Smooth muscle cell (in vitro differentiated cells): ENCODE measurements at regions not wholly inside any gene's neighbourhood (a gene's known extent, or its start where the extent isn't known, plus 50 kb on each side); places are given as distances from the start of the nearest gene placed in this dataset.

Source experiments
- DNase-seq: peaks from one replicate; lab custom pipeline; 2025; ENCODE audit not compliant: unreplicated experiment; lab: John Stamatoyannopoulos, UW
- H2AFZ ChIP-seq: fragments of 200-600 bp; sonication (generic); 2 replicates; pipeline ENCODE4 v1.6.0; 2016; ENCODE audit warnings: antibody characterized with exemption, low read depth, mild to moderate bottlenecking
- H3F3A ChIP-seq: fragments of 200-600 bp; sonication (generic); 2 replicates; pipeline ENCODE4 v1.6.0; 2017; ENCODE audit warnings: antibody characterized with exemption, low read depth
- H3K27ac ChIP-seq: fragments of 200-600 bp; sonication (generic); 2 replicates; pipeline ENCODE4 v1.5.1; 2016; ENCODE audit warnings: low read depth, mild to moderate bottlenecking
- H3K27me3 ChIP-seq: fragments of 200-600 bp; sonication (generic); 2 replicates; pipeline ENCODE4 v1.6.1; 2016; ENCODE audit warnings: low read depth, mild to moderate bottlenecking
- H3K36me3 ChIP-seq: fragments of 200-600 bp; sonication (generic); 2 replicates; pipeline ENCODE4 v1.5.1; 2016; ENCODE audit warnings: low read depth
- H3K4me1 ChIP-seq: fragments of 200-600 bp; sonication (generic); 2 replicates; pipeline ENCODE4 v1.5.1; 2016; ENCODE audit warnings: low read depth
- H3K4me2 ChIP-seq: fragments of 200-600 bp; sonication (generic); 2 replicates; pipeline ENCODE4 v1.6.0; 2016; ENCODE audit warnings: mild to moderate bottlenecking
- H3K4me3 ChIP-seq: fragments of 200-600 bp; sonication (generic); 2 replicates; pipeline ENCODE4 v1.5.1; 2016; ENCODE audit warnings: mild to moderate bottlenecking
- H3K79me2 ChIP-seq: fragments of 200-600 bp; sonication (generic); 2 replicates; pipeline ENCODE4 v1.6.0; 2016; ENCODE audit warnings: low read depth, mild to moderate bottlenecking
- H3K9ac ChIP-seq: fragments of 200-600 bp; sonication (generic); 2 replicates; pipeline ENCODE4 v1.6.0; 2016; ENCODE audit warnings: low read depth
- H3K9me3 ChIP-seq: fragments of 200-600 bp; sonication (generic); replicated peaks from 2 replicates; pipeline ENCODE4 v1.5.1; 2016; ENCODE audit warnings: low read depth
- H4K20me1 ChIP-seq: fragments of 200-600 bp; sonication (generic); 2 replicates; pipeline ENCODE4 v1.6.0; 2016; ENCODE audit warnings: low read depth
- WGBS: methylation state at CpG from one replicate; pipeline ENCODE4 v1.1.7; 2016; ENCODE audit warnings: low lambda C conversion rate; 5-methylcytosine and 5-hydroxymethylcytosine counted together
- TF ChIP-seq, protein P1 (sequence below): fragments of 200-600 bp; sonication (generic); IDR thresholded peaks from 2 replicates; pipeline ENCODE4 v1.5.1; 2017; ENCODE audit warnings: borderline replicate concordance, mild to moderate bottlenecking, antibody characterized with exemption; ENCODE audit not compliant: insufficient read depth, poor library complexity, severe bottlenecking

DNA sequence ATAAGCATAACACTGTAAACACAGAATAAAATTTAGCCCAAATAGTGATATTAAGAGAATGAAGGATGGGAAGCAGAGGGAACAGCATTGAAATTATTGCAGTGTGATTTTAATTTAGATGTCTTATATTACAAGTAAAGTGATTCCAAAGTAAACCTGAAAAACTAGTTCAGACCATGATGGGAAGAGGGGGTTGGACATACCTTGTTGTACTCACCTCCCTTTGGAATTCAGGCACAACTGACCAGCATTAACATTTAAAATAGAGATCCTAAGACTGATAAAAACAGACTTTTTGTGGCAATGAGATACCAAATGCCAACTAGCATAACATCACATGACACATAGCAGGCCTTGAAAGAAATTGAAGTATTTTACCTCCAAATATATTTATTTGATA is 210.0 kb upstream of the ADRA1D start:
- H3K79me2 ChIP-seq, result no peaks in the 10 kb centered on the region
- H3K4me1 ChIP-seq, result no peaks in the 10 kb centered on the region
- H3K9ac ChIP-seq, result no peak overlapping the region
- H3K36me3 ChIP-seq, result no peaks in the 10 kb centered on the region
- no peaks in the 10 kb centered on the region for H3K9me3 ChIP-seq
- TF ChIP-seq, protein P1, sequence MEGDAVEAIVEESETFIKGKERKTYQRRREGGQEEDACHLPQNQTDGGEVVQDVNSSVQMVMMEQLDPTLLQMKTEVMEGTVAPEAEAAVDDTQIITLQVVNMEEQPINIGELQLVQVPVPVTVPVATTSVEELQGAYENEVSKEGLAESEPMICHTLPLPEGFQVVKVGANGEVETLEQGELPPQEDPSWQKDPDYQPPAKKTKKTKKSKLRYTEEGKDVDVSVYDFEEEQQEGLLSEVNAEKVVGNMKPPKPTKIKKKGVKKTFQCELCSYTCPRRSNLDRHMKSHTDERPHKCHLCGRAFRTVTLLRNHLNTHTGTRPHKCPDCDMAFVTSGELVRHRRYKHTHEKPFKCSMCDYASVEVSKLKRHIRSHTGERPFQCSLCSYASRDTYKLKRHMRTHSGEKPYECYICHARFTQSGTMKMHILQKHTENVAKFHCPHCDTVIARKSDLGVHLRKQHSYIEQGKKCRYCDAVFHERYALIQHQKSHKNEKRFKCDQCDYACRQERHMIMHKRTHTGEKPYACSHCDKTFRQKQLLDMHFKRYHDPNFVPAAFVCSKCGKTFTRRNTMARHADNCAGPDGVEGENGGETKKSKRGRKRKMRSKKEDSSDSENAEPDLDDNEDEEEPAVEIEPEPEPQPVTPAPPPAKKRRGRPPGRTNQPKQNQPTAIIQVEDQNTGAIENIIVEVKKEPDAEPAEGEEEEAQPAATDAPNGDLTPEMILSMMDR, result no peak
- no peaks in the 10 kb centered on the region for H3F3A ChIP-seq
- no peak overlapping the region for H3K4me2 ChIP-seq
- no peak overlapping the region for H2AFZ ChIP-seq
- H3K4me3 ChIP-seq, result no peak overlapping the region
- H3K27me3 ChIP-seq, result no peaks in the 10 kb centered on the region
- no peak for DNase-seq
- H4K20me1 ChIP-seq, result no peaks in the 10 kb centered on the region
- H3K27ac ChIP-seq, result no peak overlapping the region

DNA sequence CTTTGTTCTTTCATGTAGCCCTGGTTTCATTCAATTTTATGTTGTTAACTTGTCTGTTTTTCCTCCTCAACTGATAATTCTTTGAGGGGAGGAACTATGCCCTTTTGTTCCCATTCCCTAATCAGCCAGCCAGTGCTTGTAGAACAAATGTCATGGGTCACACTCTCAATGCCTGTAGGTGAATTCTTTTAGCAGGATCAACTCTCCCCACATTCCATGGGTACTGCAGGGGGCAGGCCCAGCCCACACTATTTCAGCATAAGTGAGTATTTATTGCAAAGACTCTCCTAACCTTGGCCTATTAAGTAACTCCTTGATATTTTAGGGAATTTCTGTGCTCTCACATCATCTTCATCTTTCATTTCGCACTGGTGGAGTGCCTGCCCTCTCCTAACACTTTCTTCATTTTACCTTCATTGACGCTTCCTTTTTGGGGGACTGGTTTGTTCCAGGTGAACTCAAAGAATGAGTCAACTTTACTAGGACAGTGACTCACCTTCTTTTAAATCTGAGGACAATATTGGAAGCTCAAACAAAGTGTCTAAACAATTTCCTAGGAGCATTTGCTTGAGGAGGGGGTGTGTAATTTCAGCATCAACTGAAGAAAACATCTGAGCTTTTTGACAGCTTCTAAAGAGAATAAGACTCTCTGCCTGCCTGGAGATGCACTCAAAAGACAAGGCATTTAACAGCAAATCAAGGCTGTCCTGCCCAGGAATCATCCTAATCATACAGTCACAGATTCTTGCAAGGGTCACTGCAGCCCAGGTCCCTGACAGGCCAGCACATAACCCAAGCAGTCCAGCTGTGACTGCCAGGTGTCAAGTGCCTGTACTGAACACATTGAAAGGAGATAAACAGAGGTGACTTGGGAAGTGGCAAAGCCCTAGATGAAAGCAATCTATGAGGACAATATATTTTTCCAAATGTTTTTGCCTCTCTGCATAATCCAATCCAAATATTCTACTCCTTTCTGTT is 208.8 kb upstream of the ADRA1D start:
- Histone ChIP-seq H3K27ac (peak overlapping the region; percentile 41), H3K4me2 (no peak overlapping the region)
- WGBS, result 67% methylated on average over 2 of the region's 2 CpGs

DNA sequence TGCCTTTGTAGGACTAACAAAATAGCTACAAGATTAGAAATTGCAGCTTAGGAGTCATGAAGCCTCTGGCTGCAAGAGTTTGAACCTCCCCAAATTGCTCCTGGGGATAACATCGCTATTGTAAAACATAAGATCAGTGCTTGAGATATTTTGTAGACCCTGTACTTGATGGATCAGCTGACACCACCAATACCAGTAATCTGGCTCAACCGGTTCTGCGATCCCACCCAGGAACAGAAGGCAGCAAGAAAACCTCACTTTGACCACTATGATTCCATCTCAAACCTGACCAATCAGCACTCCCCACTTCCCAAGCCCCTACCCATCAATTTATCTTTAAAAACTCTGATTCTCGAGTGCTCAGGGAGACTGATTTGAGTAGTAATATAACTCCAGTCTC is 206.9 kb upstream of the ADRA1D start:
- Histone ChIP-seq H3K9me3 (no peaks in the 10 kb centered on the region), H3K4me3 (no peak overlapping the region), H2AFZ (no peak overlapping the region), H3K4me1 (no peaks in the 10 kb centered on the region), H3F3A (no peaks in the 10 kb centered on the region), H3K4me2 (no peak overlapping the region), H3K36me3 (no peaks in the 10 kb centered on the region), H3K9ac (no peak overlapping the region), H3K27ac (no peak overlapping the region), H4K20me1 (no peaks in the 10 kb centered on the region), H3K27me3 (no peaks in the 10 kb centered on the region), H3K79me2 (no peaks in the 10 kb centered on the region)
- DNase-seq, result no peak
- WGBS, result 80% methylated on average over 4 of the region's 4 CpGs
- TF ChIP-seq, protein P1, result no peak

More for the DNA sequence above, 208.8 kb upstream of the ADRA1D start:
- Histone ChIP-seq H3K36me3 (no peaks in the 10 kb centered on the region), H3K79me2 (no peaks in the 10 kb centered on the region), H3K4me1 (no peaks in the 10 kb centered on the region), H3K9me3 (no peaks in the 10 kb centered on the region), H4K20me1 (no peaks in the 10 kb centered on the region), H3K27me3 (no peaks in the 10 kb centered on the region), H3K4me3 (no peak overlapping the region), H2AFZ (no peak overlapping the region), H3F3A (no peaks in the 10 kb centered on the region), H3K9ac (no peak overlapping the region)
- no peak for DNase-seq
- TF ChIP-seq, protein P1, result no peak
